K562 (cell line): ENCODE measurements at regions not wholly inside any gene's neighbourhood (a gene's known extent, or its start where the extent isn't known, plus 50 kb on each side); places are given as distances from the start of the nearest gene placed in this dataset.

Experiments used
- ATF3 ChIP-seq, 2 experiments: fragments of 450-650 bp in 1 of 2; sonication (generic) in 1 of 2; formaldehyde crosslinking in 1 of 2; IDR thresholded peaks in 1 of 2; conservative IDR thresholded peaks in 1 of 2; 2 replicates each; pipeline versions ENCODE4 v1.6.1 to v1.8.1; 2016 to 2023; ENCODE audit warnings: mild to moderate bottlenecking in 2 of 2, moderate library complexity in 2 of 2, inconsistent platforms in 1 of 2, missing genetic modification reagents in 1 of 2
- CGGBP1 ChIP-seq: fragments of 250-450 bp; sonication (Bioruptor Pico); IDR thresholded peaks from 2 replicates; pipeline ENCODE4 v1.9.0; 2021; ENCODE audit warnings: mild to moderate bottlenecking
- EGR1 ChIP-seq: fragments of 450-650 bp; conservative IDR thresholded peaks from 2 replicates; pipeline ENCODE4 v1.6.1; 2017; ENCODE audit warnings: mild to moderate bottlenecking
- FOXP4 ChIP-seq: sonication (generic); formaldehyde crosslinking; IDR thresholded peaks from 2 replicates; pipeline ENCODE4 v1.8.0; 2022; ENCODE audit warnings: mild to moderate bottlenecking, missing genetic modification reagents, borderline replicate concordance
- HMGXB4 ChIP-seq: sonication (generic); formaldehyde crosslinking; IDR thresholded peaks from 2 replicates; pipeline ENCODE4 v1.8.1; 2023; ENCODE audit warnings: mild to moderate bottlenecking, missing genetic modification reagents
- MAFF ChIP-seq: IDR thresholded peaks from 2 replicates; pipeline ENCODE4 v1.6.1; 2012; ENCODE audit warnings: low read length, improper control_type of control experiment
- SREBF2 ChIP-seq: sonication (generic); formaldehyde crosslinking; IDR thresholded peaks from 2 replicates; pipeline ENCODE4 v1.4.0; 2020; ENCODE audit warnings: mild to moderate bottlenecking, missing genetic modification reagents
- ZNF23 ChIP-seq: fragments of 250-450 bp; sonication (Bioruptor Pico); IDR thresholded peaks from 2 replicates; pipeline ENCODE4 v1.4.0; 2020; ENCODE audit warnings: mild to moderate bottlenecking
- ZNF407 ChIP-seq: fragments of 450-650 bp; IDR thresholded peaks from 2 replicates; pipeline ENCODE4 v1.6.1; 2016; ENCODE audit warnings: low read depth
- ZNF41 ChIP-seq: fragments of 250-450 bp; sonication (Bioruptor Pico); conservative IDR thresholded peaks from 2 replicates; pipeline ENCODE4 v1.4.0; 2020; ENCODE audit warnings: mild to moderate bottlenecking
- ZNF551 ChIP-seq: fragments of 250-450 bp; sonication (Bioruptor Pico); IDR thresholded peaks from 2 replicates; pipeline ENCODE4 v1.5.0; 2021; ENCODE audit warnings: mild to moderate bottlenecking, moderate library complexity
- ZNF561 ChIP-seq: fragments of 450-650 bp; formaldehyde crosslinking; conservative IDR thresholded peaks from 2 replicates; pipeline ENCODE4 v1.4.0; 2020; ENCODE audit warnings: mild to moderate bottlenecking, moderate library complexity

- TF ChIP-seq ZNF407 (no peak), MAFF (0 out of 2 replicates have a peak, but pooled peaks have one; percentile 5), EGR1 (no peak), ZNF551 (CRISPR knock-in tag) (no peak), CGGBP1 (CRISPR knock-in tag) (no peak), ZNF23 (CRISPR knock-in tag) (no peak), ZNF41 (CRISPR knock-in tag) (no peak), FOXP4 (0 out of 2 replicates have a peak, but pooled peaks have one; percentile 25), ATF3 (IDR thresholded peaks at IDR 0.05) (no peak), ATF3 (CRISPR knock-in tag; conservative IDR thresholded peaks at IDR 0.05) (0 out of 2 replicates have a peak, but pooled peaks have one; percentile 38), ZNF561 (CRISPR knock-in tag) (no peak), SREBF2 (CRISPR knock-in tag) (no peak), HMGXB4 (CRISPR knock-in tag) (no peak)
- TF ChIP-seq, all 486 proteins: peak for 31
These were observed 164.5 kb downstream of the ERMARD start (continued) for GRCh38 chr6:169915769-169916550.
